ENCODE measurements at regions not wholly inside any gene's neighbourhood (a gene's known extent, or its start where the extent isn't known, plus 50 kb on each side); places are given as distances from the start of the nearest gene placed in this dataset.

DNA sequence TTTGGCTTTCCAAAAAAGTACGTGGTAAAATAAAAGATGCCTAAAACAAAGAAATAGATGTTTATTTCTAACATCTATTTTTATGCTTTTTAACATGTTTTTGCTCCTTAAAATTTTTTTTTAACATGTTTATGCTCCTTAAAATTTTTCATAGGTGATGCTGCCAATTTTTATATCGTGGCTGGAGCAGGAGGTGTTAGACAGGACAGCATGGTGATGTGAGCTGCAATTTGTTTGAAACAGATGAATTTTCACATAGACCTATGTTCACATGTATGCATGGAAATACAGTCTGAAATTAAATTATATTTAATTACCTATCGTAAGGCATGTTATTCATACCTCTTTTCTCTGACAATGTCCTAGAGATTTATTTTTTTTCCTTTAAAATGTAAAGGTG lies 784.8 kb downstream of the EPHA7 start:
- no peaks in the 10 kb centered on the region for H3K36me3 ChIP-seq
- TF ChIP-seq, protein P1, sequence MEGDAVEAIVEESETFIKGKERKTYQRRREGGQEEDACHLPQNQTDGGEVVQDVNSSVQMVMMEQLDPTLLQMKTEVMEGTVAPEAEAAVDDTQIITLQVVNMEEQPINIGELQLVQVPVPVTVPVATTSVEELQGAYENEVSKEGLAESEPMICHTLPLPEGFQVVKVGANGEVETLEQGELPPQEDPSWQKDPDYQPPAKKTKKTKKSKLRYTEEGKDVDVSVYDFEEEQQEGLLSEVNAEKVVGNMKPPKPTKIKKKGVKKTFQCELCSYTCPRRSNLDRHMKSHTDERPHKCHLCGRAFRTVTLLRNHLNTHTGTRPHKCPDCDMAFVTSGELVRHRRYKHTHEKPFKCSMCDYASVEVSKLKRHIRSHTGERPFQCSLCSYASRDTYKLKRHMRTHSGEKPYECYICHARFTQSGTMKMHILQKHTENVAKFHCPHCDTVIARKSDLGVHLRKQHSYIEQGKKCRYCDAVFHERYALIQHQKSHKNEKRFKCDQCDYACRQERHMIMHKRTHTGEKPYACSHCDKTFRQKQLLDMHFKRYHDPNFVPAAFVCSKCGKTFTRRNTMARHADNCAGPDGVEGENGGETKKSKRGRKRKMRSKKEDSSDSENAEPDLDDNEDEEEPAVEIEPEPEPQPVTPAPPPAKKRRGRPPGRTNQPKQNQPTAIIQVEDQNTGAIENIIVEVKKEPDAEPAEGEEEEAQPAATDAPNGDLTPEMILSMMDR (IDR thresholded peaks at IDR 0.05) = no peak
- no peak for TF ChIP-seq POLR2A (IDR thresholded peaks at IDR 0.05)
- no peaks in the 10 kb centered on the region for H3K9me3 ChIP-seq
- DNase-seq (no peak), ATAC-seq (no peak)
- no peaks in the 10 kb centered on the region for H3K27me3 ChIP-seq
- no peaks in the 10 kb centered on the region for H3K4me1 ChIP-seq
- H3K4me3 ChIP-seq = no peak overlapping the region
- 23% methylated on average over 3 of the region's 3 CpGs for WGBS (ENCODE audit: insufficient coverage, low coverage, low lambda C conversion rate, missing lambda C conversion rate)
- intact Hi-C loops (cut with DNase I) = no loop called here
- H3K27ac ChIP-seq = no peak overlapping the region

DNA sequence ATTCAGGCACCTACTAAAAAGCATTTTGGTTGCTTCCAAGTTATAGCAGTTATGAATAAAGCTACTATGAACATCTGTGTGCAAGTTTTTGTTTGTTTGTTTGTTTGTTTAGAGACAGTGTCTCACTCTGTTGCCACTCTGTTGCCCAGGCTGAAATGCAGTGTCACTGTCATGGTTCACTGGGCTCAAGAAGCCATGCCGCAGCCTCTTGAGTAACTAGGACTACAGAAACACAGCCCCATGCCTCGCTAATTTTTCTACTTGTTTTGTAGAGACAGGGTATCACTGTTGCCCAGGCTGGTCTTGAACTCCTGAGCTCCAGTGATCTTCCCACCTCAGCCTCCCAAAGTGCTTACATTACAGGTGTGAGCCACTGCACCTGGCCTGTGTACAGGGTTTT lies 795.9 kb downstream of the EPHA7 start:
- whole genome bisulfite sequencing (ENCODE audit: insufficient coverage, low coverage, low lambda C conversion rate, missing lambda C conversion rate) = 67% methylated on average over 1 of the region's 2 CpGs
- Histone ChIP-seq H3K4me1 (no peaks in the 10 kb centered on the region), H3K27me3 (no peaks in the 10 kb centered on the region), H3K36me3 (no peaks in the 10 kb centered on the region), H3K27ac (no peak overlapping the region), H3K9me3 (no peaks in the 10 kb centered on the region), H3K4me3 (no peak overlapping the region)
- TF ChIP-seq POLR2A (IDR thresholded peaks at IDR 0.05) = no peak
- TF ChIP-seq, protein P1 (IDR thresholded peaks at IDR 0.05) = no peak
- intact Hi-C loops (cut with DNase I) = no loop called here
- DNase-seq (no peak), ATAC-seq (no peak)

DNA sequence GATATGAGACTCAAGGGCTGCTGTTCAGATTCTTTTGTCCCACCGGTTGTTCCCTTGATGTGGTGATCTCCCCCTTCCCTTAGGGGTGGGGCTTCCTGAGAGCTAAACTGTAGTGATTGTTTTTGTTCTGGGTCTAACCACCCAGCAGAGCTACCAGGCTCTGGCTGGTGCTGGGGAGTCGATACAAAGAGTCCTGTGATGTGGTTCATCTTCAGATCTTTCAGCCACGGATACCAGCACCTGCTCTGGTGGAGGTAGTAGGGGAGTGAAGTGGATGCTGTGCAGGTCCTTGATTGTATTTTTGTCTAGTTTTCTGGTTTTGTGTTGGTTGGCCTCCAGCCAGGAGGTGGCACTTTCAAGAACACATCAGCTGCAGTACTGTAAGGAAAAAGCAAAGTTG lies 801.6 kb downstream of the EPHA7 start:
- Histone ChIP-seq H3K4me1 (no peaks in the 10 kb centered on the region), H3K27ac (no peak overlapping the region), H3K4me3 (no peak overlapping the region), H3K36me3 (no peaks in the 10 kb centered on the region), H3K9me3 (no peaks in the 10 kb centered on the region), H3K27me3 (no peaks in the 10 kb centered on the region)
- no peak for DNase-seq
- intact Hi-C loops (cut with DNase I) = no loop called here
- 50% methylated on average over 1 of the region's 3 CpGs for WGBS (ENCODE audit: insufficient coverage, low coverage, low lambda C conversion rate, missing lambda C conversion rate)
- TF ChIP-seq, protein P1 (IDR thresholded peaks at IDR 0.05) = no peak
- TF ChIP-seq POLR2A (IDR thresholded peaks at IDR 0.05) = no peak
- no peak for ATAC-seq

DNA sequence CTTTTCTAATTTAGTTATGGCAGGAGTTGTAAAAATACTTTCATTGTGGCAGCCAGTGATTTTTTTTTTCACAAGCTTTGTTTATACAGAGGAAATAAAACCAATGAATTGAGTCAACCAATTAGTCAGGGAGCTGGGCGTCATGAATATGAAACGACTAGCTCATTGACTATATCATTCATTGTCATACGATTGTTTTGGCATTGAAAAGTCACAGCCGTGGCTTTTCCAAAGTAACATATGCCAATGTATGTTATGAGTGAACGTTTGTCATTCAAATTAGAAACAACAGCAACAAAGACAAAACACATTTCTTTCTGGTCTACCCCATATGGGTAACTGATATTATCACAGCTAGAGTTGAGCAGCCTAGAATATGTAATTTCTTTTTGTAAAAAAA lies 810.6 kb downstream of the EPHA7 start:
- no peak for TF ChIP-seq POLR2A (IDR thresholded peaks at IDR 0.05)
- TF ChIP-seq, protein P1 (IDR thresholded peaks at IDR 0.05) = no peak
- Histone ChIP-seq H3K4me1 (no peaks in the 10 kb centered on the region), H3K36me3 (no peaks in the 10 kb centered on the region), H3K4me3 (no peak overlapping the region), H3K27ac (no peak overlapping the region), H3K27me3 (no peaks in the 10 kb centered on the region), H3K9me3 (peaks cover 0 to 3% (median 0%) of the 10 kb centered on the region in 4 donors)
- DNase-seq = no peak
- WGBS (ENCODE audit: insufficient coverage, low coverage, low lambda C conversion rate, missing lambda C conversion rate) = 44% methylated on average over 5 of the region's 5 CpGs
- intact Hi-C loops (cut with DNase I) = no loop called here
- ATAC-seq = no peak

DNA sequence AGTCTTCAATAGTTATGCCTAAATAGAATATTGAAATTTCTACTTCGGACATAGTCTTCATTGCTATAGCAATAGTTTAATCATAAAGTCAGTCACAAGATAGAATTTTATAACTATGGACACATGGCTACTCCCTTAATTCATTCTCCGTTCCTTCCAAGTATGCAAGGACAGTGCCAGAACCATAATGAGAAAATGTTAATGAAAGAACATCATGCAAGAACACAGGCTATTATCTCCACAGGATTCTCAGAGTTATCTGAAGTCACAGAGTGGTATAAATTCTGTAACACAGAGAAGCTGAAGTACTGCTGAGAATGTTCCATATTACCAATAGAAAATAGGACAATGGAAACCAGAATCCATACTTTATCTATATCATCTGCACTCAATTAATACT lies 826.2 kb downstream of the EPHA7 start:
- intact Hi-C loops (cut with DNase I) = no loop called here
- no peaks in the 10 kb centered on the region for H3K27me3 ChIP-seq
- WGBS (ENCODE audit: insufficient coverage, low coverage, low lambda C conversion rate, missing lambda C conversion rate) = 50% methylated on average over 2 of the region's 2 CpGs
- no peak overlapping the region for H3K4me3 ChIP-seq
- no peak overlapping the region for H3K27ac ChIP-seq
- no peak for ATAC-seq
- no peak for DNase-seq
- no peaks in the 10 kb centered on the region for H3K9me3 ChIP-seq
- no peak for TF ChIP-seq POLR2A (IDR thresholded peaks at IDR 0.05)
- TF ChIP-seq, protein P1 (IDR thresholded peaks at IDR 0.05) = no peak
- H3K4me1 ChIP-seq = no peaks in the 10 kb centered on the region
- H3K36me3 ChIP-seq = no peaks in the 10 kb centered on the region
